Right renal pelvis (tissue), 4 donors: ENCODE measurements at regions not wholly inside any gene's neighbourhood (a gene's known extent, or its start where the extent isn't known, plus 50 kb on each side); places are given as distances from the start of the nearest gene placed in this dataset.
"Not testable (repeated sequence)": the region's sequence is repeated elsewhere in the genome, so short reads cannot be mapped to it uniquely, and the experiment has no call there.

Experiments
- DNase-seq, 4 donors: peaks; one replicate each; pipeline ENCODE4 v3.0.0-alpha.2; 2013; ENCODE audit warnings: low read depth in 4 of 4, low spot score in 3 of 4, missing footprints in 1 of 4

GRCh38 chr4:59583845-59584568 lies 1616.1 kb upstream of the ADGRL3 start:
- no peak for DNase-seq

DNA sequence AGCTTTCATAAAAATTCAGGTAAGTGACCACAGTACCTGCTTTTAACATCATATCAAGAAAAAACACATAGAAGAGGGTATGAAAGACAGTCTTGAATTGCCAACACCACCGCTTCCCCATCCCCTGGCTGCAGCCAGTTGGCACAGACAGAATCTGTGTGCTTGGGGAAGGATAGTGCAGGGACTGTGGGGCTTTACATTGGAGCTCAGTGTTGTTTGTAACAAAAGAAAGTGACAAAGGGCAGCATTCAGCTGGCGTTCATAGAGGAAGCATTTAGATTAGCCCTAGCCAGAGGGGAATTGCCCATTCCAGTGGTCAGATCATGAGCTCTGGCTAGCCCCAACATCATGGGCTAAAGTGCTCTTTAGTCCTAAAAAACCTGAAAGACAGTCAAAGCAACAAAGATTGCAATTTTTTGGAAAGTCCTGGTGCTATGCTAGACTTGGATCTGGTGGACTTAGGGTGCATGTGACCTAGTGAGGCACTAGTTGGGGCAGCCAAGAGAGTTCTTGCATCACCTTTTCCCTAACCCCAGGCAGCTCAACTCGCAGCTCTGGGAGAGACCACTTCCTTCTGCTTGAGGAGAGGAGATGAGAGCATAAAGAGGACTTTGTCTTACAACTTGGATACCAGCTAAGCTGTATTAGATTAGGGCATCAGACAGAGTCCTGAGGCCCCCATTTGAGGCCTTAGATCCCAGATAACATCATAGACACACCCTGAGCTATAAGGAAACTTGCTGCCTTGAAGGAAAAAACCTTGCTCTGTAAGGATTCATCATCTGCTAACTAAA lies 1602.4 kb upstream of the ADGRL3 start:
- no peak for DNase-seq

DNA sequence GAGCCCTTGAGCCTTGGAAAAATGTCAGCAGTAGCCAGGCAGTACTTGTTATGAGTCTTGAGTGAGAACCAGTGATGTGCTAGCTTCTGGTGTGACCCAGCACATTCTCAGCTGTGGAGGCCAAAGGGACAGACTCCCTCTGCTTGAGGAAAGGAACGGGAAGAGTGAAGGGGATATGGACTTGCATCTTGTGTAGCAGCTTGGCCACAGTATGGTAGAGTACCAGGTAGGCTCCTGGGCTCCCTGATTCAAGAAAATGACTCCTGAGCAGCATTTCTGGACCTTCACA lies 1601.9 kb upstream of the ADGRL3 start:
- DNase-seq, result no peak

- DNase-seq, result no peak
Measured at GRCh38 chr4:59608466-59608865, 1591.7 kb upstream of the ADGRL3 start.

DNA sequence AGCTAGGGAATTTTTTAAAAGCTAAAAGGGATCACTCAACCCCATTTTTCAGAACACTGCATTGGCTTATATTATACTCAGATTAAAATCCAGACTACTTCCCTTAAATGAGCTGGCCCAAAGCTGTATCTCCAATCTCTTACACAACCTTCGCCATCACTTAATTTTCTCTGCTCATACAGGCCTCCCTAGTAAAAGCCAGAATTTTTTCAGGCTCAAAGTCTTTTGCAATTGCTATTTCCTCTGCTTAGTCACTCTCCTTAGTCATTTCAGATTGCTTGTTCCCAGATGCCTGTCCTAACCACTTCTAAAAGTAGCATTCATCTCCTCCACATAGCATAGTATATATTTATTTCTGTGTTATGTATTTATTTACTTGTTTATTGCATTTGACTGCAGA lies 1587.9 kb upstream of the ADGRL3 start:
- no peak for DNase-seq

GRCh38 chr4:59615316-59615715 lies 1584.8 kb upstream of the ADGRL3 start:
- no peak for DNase-seq

- no peak for DNase-seq
Measured at GRCh38 chr4:59629348-59629747, 1570.8 kb upstream of the ADGRL3 start.

DNA sequence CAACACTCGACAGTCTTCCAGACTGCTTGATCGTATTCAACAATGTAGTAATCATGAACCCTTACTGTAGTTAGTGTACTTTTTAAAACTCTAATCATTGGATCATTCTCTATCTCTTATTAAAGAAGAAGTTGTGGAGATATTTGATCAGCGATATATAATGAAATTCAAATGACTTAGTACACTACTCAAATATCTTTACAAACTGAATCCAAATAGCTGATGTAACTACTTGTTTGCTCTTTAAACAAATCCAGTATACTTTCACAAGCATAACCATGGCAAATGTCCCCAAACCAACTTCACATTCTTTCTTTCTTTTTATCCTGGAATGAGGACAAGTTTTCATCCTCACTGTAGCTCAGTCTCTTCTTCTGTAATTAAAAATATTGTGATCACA lies 1569.9 kb upstream of the ADGRL3 start:
- no peak for DNase-seq

DNA sequence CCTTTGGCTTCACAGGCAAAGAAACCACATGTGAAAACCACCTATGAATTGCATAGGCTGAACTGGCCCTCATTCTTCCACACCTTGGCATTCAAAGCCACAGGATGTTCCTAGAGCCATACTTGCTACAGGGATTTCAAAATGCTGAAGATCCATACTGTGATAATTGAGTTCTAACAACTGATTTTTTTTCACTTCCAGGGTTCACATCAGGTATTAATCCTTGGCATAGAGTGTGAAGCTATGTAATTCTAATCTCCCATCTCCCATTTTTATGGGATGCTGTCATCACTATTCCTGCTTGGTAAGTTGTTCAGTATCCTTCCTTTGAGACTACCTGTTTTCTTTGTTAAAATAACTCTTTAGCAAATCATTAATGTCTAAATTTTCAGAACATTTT lies 1569.2 kb upstream of the ADGRL3 start:
- no peak for DNase-seq

DNA sequence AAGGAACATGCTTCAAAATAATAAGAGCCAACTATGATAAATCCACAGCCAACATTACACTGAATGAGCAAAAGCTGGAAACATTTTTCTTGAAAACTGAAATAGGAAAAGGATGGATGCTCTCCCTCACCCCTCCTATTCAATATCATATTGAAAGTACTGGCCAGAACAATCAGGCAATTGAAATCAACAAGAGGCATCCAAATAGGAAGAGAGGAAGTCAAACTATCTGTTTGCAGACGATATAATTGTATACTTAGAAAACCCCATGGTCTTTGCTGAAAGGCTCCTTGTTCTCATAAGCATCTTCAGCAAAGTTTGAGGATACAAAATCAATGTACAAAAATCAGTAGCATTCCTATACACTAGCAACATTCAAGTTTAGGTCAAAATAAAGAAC lies 1562.5 kb upstream of the ADGRL3 start:
- no peak for DNase-seq

GRCh38 chr4:59643682-59644081 lies 1556.4 kb upstream of the ADGRL3 start:
- no peak for DNase-seq

DNA sequence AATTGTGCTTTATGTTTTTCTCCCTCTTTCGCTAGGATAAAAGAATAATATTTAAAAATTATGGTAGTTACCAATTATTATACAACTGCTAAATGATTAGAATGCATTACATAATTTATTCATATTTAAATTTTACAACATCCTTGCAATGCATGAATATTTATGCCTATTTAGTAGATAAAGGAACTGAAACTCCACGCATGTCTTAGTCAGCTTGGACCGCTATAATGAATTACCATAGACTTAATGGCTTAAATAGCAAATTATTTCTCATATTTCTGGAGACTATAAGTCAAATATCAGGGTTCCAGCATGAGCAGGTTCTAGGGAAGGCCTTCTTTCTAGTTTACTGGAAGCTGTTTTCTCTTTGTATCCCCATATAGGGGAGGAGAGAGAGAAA lies 1555.4 kb upstream of the ADGRL3 start:
- no peak for DNase-seq

DNA sequence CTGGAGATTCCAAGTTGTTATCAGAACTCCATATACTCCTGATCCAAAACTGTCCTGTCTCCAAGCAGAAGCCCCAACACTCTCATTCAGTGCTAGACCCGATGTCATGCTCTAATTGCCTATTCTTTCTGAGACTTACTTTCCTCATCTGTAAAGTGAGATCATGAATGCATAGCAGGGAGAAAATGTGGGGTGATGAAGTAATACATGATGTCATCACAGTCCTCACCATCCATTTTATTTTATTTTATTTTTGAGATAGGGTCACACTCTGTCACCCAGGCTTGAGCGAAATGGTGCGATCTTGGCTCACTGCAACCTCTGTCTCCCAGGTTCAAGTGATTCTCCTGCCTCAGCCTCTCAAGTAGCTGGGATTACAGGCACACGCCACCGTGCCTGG lies 1554.0 kb upstream of the ADGRL3 start:
- DNase-seq, result no peak

DNA sequence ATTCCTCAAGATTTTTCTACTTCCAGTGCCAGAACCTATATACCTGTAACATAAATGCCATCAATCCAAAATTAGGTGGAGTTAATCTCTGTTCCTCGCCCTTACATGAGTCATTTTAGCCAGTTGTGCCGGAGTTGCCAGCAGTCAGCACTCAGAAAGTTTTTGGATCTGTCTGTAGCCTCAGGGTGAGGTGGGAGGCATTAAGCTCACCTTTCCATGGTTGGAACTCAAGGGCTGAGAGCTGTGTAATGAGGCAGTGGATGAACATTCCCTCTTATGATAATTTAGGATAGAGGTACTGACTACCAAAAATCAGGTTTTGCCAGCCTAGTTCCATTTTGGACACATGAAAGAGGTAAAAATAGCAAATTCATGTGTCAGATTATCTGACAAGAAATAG lies 1553.1 kb upstream of the ADGRL3 start:
- no peak for DNase-seq

DNA sequence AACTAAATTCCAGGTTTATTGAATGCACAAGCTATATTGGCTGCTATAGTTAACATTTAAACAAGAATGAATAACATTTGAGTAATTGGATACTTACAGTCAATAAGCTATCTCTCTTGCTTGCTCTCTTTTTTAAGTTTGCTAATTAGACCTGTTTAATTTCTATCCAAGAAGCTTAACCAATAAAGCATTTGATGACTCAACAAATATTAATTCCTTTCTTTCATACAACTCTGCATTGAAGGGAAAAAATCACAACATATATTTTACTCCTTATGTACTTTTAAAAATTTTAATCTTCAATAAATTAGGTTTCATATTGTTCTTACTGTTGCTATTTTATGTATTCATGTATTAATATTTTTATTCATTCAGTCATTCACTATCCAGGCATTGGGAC lies 1552.6 kb upstream of the ADGRL3 start:
- no peak for DNase-seq

GRCh38 chr4:59650861-59651260 lies 1549.3 kb upstream of the ADGRL3 start:
- DNase-seq, result no peak

DNA sequence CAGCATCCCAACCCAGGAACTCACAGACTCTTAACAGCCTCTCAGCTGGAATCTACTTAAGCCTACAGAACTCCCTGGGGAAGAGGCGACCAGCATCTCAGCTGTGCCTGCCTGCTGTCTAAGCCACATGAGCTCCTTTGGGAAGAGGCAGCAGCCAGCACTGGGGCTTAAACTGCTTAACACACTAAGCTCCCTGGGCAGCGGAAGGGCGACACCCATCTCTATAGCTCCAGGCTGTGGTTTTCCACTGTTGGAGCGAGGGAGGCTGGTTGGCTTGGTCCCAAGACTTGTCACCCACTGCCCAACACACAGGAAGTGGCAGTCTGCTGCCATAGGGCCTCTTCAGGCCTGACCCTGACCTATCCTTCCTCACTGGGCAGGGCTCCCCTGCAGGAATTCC lies 1544.1 kb upstream of the ADGRL3 start:
- no peak for DNase-seq

GRCh38 chr4:59664771-59665170 lies 1535.4 kb upstream of the ADGRL3 start:
- no peak for DNase-seq

- DNase-seq, result no peak
Measured at GRCh38 chr4:59666645-59667044, 1533.5 kb upstream of the ADGRL3 start.

GRCh38 chr4:59671037-59671436 lies 1529.1 kb upstream of the ADGRL3 start:
- DNase-seq, result no peak

GRCh38 chr4:59676389-59676788 lies 1523.7 kb upstream of the ADGRL3 start:
- no peak for DNase-seq

GRCh38 chr4:59676992-59677391 lies 1523.1 kb upstream of the ADGRL3 start:
- DNase-seq, result not testable (repeated sequence)

GRCh38 chr4:59685626-59686025 lies 1514.5 kb upstream of the ADGRL3 start:
- no peak for DNase-seq
